HEK293 (cell line): ENCODE measurements at regions not wholly inside any gene's neighbourhood (a gene's known extent, or its start where the extent isn't known, plus 50 kb on each side); places are given as distances from the start of the nearest gene placed in this dataset.

Experiments used
- CTCF ChIA-PET: fragments of 350-600 bp; formaldehyde crosslinking; extraction: SDS; loops from one replicate; lab custom pipeline; 2021; ENCODE audit warnings: antibody characterized with exemption; lab: Yijun Ruan, JAX
- POLR2A ChIA-PET: fragments of 300-600 bp; formaldehyde crosslinking; extraction: SDS; loops from one replicate; lab custom pipeline; 2020; ENCODE audit warnings: antibody characterized with exemption, inconsistent platforms; lab: Yijun Ruan, JAX
- H3K27ac ChIP-seq: fragments of 200-500 bp; sonication (Bioruptor generic); 2 replicates; pipeline ENCODE4 v1.5.1; 2014; ENCODE audit warnings: low read depth, low read length, control low read depth, inconsistent platforms; ENCODE audit errors: extremely low read depth
- H3K36me3 ChIP-seq, 2 experiments: fragments of 200-500 bp in 1 of 2; sonication (Bioruptor generic) in 1 of 2; 1 replicate in 1 of 2; 2 replicates in 1 of 2; pipeline ENCODE4 v1.5.1; 2014 to 2017; ENCODE audit warnings: inconsistent platforms in 2 of 2, low read length in 2 of 2; ENCODE audit not compliant: control insufficient read depth in 2 of 2, insufficient read depth in 1 of 2
- H3K4me1 ChIP-seq: fragments of 200-500 bp; sonication (Bioruptor generic); 2 replicates; pipeline ENCODE4 v1.5.1; 2014; ENCODE audit warnings: mild to moderate bottlenecking, low read length, inconsistent platforms; ENCODE audit not compliant: control insufficient read depth, insufficient read depth
- H3K4me3 ChIP-seq: 2 replicates; pipeline ENCODE4 v1.5.1; 2011; ENCODE audit warnings: low read depth, mild to moderate bottlenecking, control low read depth, low read length, moderate library complexity
- H3K9me3 ChIP-seq: fragments of 200-500 bp; sonication (Bioruptor generic); 2 replicates; pipeline ENCODE4 v1.5.1; 2014; ENCODE audit warnings: low read depth, low read length, inconsistent platforms; ENCODE audit not compliant: control insufficient read depth, insufficient read depth
- AEBP2 ChIP-seq: fragments of 450-650 bp; formaldehyde crosslinking; IDR thresholded peaks from 2 replicates; pipeline ENCODE4 v1.5.1; 2016; ENCODE audit warnings: missing biosample characterization, missing genetic modification characterization, borderline replicate concordance
- FEZF1 ChIP-seq: fragments of 450-650 bp; formaldehyde crosslinking; IDR thresholded peaks from 2 replicates; pipeline ENCODE4 v1.5.1; 2016; ENCODE audit warnings: missing biosample characterization, missing genetic modification characterization
- GLIS2 ChIP-seq: fragments of 450-650 bp; formaldehyde crosslinking; IDR thresholded peaks from 2 replicates; pipeline ENCODE4 v1.5.1; 2016; ENCODE audit warnings: missing biosample characterization, missing genetic modification characterization
- SP7 ChIP-seq: fragments of 450-650 bp; formaldehyde crosslinking; IDR thresholded peaks from 2 replicates; pipeline ENCODE4 v1.5.1; 2016; ENCODE audit warnings: missing biosample characterization, missing genetic modification characterization
- ZBTB11 ChIP-seq: fragments of 450-650 bp; formaldehyde crosslinking; conservative IDR thresholded peaks from 2 replicates; pipeline ENCODE4 v1.5.1; 2016; ENCODE audit warnings: low read depth, missing biosample characterization, missing genetic modification characterization
- ZEB2 ChIP-seq: fragments of 450-650 bp; formaldehyde crosslinking; IDR thresholded peaks from 2 replicates; pipeline ENCODE4 v1.5.1; 2016; ENCODE audit warnings: missing biosample characterization, missing genetic modification characterization
- ZFHX2 ChIP-seq: fragments of 450-650 bp; formaldehyde crosslinking; conservative IDR thresholded peaks from 2 replicates; pipeline ENCODE4 v1.5.1; 2016; ENCODE audit warnings: missing biosample characterization, missing genetic modification characterization
- ZNF2 ChIP-seq: fragments of 450-650 bp; formaldehyde crosslinking; IDR thresholded peaks from 2 replicates; pipeline ENCODE4 v1.5.1; 2016; ENCODE audit warnings: missing biosample characterization, missing genetic modification characterization
- ZNF311 ChIP-seq: fragments of 450-650 bp; formaldehyde crosslinking; IDR thresholded peaks from 2 replicates; pipeline ENCODE4 v1.5.1; 2017; ENCODE audit warnings: missing biosample characterization, missing genetic modification characterization, borderline replicate concordance
- ZNF394 ChIP-seq: fragments of 450-650 bp; formaldehyde crosslinking; IDR thresholded peaks from 2 replicates; pipeline ENCODE4 v1.5.1; 2016; ENCODE audit warnings: missing biosample characterization, missing genetic modification characterization, mild to moderate bottlenecking, moderate library complexity, borderline replicate concordance
- ZNF423 ChIP-seq: fragments of 450-650 bp; formaldehyde crosslinking; IDR thresholded peaks from 2 replicates; pipeline ENCODE4 v1.5.1; 2016; ENCODE audit warnings: missing biosample characterization, missing genetic modification characterization
- ZNF518A ChIP-seq: fragments of 450-650 bp; formaldehyde crosslinking; conservative IDR thresholded peaks from 2 replicates; pipeline ENCODE4 v1.5.1; 2016; ENCODE audit warnings: low read depth, missing biosample characterization, missing genetic modification characterization
- ZNF658 ChIP-seq: fragments of 450-650 bp; formaldehyde crosslinking; IDR thresholded peaks from 2 replicates; pipeline ENCODE4; 2016; ENCODE audit warnings: missing biosample characterization, missing genetic modification characterization
- ZNF660 ChIP-seq: fragments of 450-650 bp; IDR thresholded peaks from 2 replicates; pipeline ENCODE4 v1.5.1; 2018; ENCODE audit warnings: missing biosample characterization, mild to moderate bottlenecking, missing genetic modification characterization
- ZNF707 ChIP-seq: fragments of 450-650 bp; formaldehyde crosslinking; IDR thresholded peaks from 2 replicates; pipeline ENCODE4 v1.5.1; 2016; ENCODE audit warnings: missing biosample characterization, missing genetic modification characterization
- ZNF791 ChIP-seq: fragments of 450-650 bp; formaldehyde crosslinking; IDR thresholded peaks from 2 replicates; pipeline ENCODE4 v1.5.1; 2016; ENCODE audit warnings: missing biosample characterization, missing genetic modification characterization
- ZSCAN4 ChIP-seq: fragments of 450-650 bp; formaldehyde crosslinking; IDR thresholded peaks from 2 replicates; pipeline ENCODE4 v1.5.1; 2017; ENCODE audit warnings: missing biosample characterization, missing genetic modification characterization
- ZXDB ChIP-seq: fragments of 450-650 bp; formaldehyde crosslinking; IDR thresholded peaks from 2 replicates; pipeline ENCODE4 v1.5.1; 2016; ENCODE audit warnings: missing biosample characterization, missing genetic modification characterization
- TF ChIP-seq, protein P1 (sequence below): fragments of 450-650 bp; formaldehyde crosslinking; IDR thresholded peaks from 2 replicates; pipeline ENCODE4 v1.5.1; 2016; ENCODE audit warnings: missing biosample characterization, missing genetic modification characterization

DNA sequence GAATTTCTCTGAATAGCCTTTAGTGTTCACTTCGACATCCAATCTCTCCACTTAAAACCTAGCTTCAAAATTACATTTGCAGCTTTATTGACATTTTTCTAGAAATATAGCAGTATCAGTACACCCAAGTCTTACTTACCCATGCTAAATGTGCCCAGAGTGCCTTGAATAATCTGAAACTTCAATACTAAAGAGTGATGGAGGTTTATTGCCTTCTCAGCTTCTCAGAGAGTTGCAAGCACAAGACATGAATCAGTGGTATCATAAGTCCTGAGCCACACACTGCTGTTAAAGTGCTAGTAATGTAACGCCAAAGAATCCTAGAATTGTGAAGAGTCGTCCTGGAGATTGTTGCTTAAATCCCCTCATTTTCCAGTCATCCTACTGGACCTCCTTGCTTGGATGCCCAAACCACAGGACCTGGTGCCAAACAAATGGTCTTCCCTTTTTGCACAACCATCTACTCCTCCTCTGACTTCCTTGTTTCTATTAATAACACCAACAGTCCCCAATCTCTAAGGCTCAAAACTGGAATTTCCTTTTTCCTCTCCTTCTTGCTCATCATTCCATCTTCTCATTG, 83.2 kb upstream of the SPATS2L start:
- no peaks in the 10 kb centered on the region for H3K4me1 ChIP-seq
- no peaks in the 10 kb centered on the region for H3K36me3 ChIP-seq
- CTCF ChIA-PET = no interaction called here
- no peak for TF ChIP-seq ZNF311
- no peak for TF ChIP-seq ZNF707 (tag by site-specific recombination)
- no peak for TF ChIP-seq GLIS2 (tag by site-specific recombination)
- no peak for TF ChIP-seq FEZF1 (tag by site-specific recombination)
- TF ChIP-seq ZNF423 (tag by site-specific recombination) = no peak
- H3K9me3 ChIP-seq = no peaks in the 10 kb centered on the region
- no peak overlapping the region for H3K4me3 ChIP-seq
- POLR2A ChIA-PET = no interaction called here
- H3K27ac ChIP-seq = no peak overlapping the region

DNA sequence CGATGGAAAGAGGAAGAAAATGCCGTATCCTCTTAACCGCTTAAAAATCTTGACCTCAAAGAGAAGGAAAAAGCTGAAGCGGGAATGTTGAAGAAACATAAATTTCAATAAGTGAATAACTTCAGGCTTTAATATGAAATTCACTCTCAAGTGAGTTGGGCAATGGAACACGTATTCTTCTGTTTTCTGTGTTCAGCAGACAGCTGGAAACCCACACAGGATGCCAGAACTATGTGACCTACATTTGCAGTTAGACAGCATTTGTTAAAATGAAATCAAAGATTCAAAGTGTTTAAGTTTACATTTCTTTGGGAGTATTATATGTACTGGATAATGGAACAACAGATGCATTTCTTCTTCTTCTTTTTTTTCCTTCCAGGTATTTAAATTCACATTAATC, 80.5 kb upstream of the SPATS2L start:
- ChIA-PET POLR2A (no interaction called here), CTCF (no interaction called here)
- TF ChIP-seq ZNF518A (tag by site-specific recombination) (no peak), ZNF2 (no peak), ZNF394 (tag by site-specific recombination) (no peak), ZNF658 (tag by site-specific recombination) (no peak), AEBP2 (tag by site-specific recombination) (no peak), SP7 (tag by site-specific recombination) (no peak), ZXDB (no peak), ZEB2 (tag by site-specific recombination) (no peak), ZNF660 (tag by site-specific recombination) (no peak), ZFHX2 (no peak), ZSCAN4 (tag by site-specific recombination) (no peak), ZNF791 (no peak), ZBTB11 (no peak)
- TF ChIP-seq, protein P1, sequence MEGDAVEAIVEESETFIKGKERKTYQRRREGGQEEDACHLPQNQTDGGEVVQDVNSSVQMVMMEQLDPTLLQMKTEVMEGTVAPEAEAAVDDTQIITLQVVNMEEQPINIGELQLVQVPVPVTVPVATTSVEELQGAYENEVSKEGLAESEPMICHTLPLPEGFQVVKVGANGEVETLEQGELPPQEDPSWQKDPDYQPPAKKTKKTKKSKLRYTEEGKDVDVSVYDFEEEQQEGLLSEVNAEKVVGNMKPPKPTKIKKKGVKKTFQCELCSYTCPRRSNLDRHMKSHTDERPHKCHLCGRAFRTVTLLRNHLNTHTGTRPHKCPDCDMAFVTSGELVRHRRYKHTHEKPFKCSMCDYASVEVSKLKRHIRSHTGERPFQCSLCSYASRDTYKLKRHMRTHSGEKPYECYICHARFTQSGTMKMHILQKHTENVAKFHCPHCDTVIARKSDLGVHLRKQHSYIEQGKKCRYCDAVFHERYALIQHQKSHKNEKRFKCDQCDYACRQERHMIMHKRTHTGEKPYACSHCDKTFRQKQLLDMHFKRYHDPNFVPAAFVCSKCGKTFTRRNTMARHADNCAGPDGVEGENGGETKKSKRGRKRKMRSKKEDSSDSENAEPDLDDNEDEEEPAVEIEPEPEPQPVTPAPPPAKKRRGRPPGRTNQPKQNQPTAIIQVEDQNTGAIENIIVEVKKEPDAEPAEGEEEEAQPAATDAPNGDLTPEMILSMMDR = no peak
- H3K27ac ChIP-seq = no peak overlapping the region
- H3K36me3 ChIP-seq = no peaks in the 10 kb centered on the region
- H3K4me1 ChIP-seq = no peaks in the 10 kb centered on the region
- no peak overlapping the region for H3K4me3 ChIP-seq
- no peaks in the 10 kb centered on the region for H3K9me3 ChIP-seq
